A549 (cell line): ENCODE measurements at regions not wholly inside any gene's neighbourhood (a gene's known extent, or its start where the extent isn't known, plus 50 kb on each side); places are given as distances from the start of the nearest gene placed in this dataset.

Source experiments
- ATAC-seq, 2 experiments: fragments of 200-7000 bp in 1 of 2; fragments of >200 bp in 1 of 2; cut with Nextera tagmentation in 1 of 2; cut with Tn5 transposase in 1 of 2; 3 replicates each; pipeline versions ENCODE4 v1.8.0 to v1.9.1; 2018 to 2020; ENCODE audit warnings: mild to moderate bottlenecking in 1 of 2, moderate library complexity in 1 of 2
- CTCF ChIA-PET: fragments of 300-600 bp; sonication (Branson Sonifier 250); formaldehyde crosslinking; extraction: SDS; loops from one replicate; lab custom pipeline; 2021; ENCODE audit warnings: antibody characterized with exemption, inconsistent platforms; lab: Yijun Ruan, JAX
- POLR2A ChIA-PET: fragments of 350-600 bp; formaldehyde crosslinking; extraction: SDS; loops from one replicate; lab custom pipeline; 2021; ENCODE audit warnings: antibody characterized with exemption, inconsistent platforms; lab: Yijun Ruan, JAX
- DNase-seq, 2 experiments: peaks; one replicate each; pipeline versions ENCODE4 v3.0.0 to v3.0.0-alpha.2; 2011 to 2016; ENCODE audit warnings: low read depth in 1 of 2, low spot score in 1 of 2
- FAIRE-seq: peaks from 2 replicates; lab custom pipeline; 2011; peaks lifted over from hg19 to GRCh38; lab: Jason Lieb, UNC
- H3K27ac ChIP-seq, 2 experiments: fragments of >200 bp; sonication (Bioruptor Twin); formaldehyde crosslinking; 3 replicates each; pipeline ENCODE4 v1.5.1; 2016 to 2017
- H3K4me1 ChIP-seq: fragments of >200 bp; sonication (Bioruptor Twin); formaldehyde crosslinking; 3 replicates; pipeline ENCODE4 v1.6.1; 2016
- H3K4me2 ChIP-seq: fragments of >200 bp; sonication (Bioruptor Twin); formaldehyde crosslinking; 3 replicates; pipeline ENCODE4 v1.6.1; 2016
- H3K4me3 ChIP-seq: fragments of >200 bp; sonication (Bioruptor Twin); formaldehyde crosslinking; 3 replicates; pipeline ENCODE4 v1.5.1; 2016
- H3K9me3 ChIP-seq: fragments of >200 bp; sonication (Bioruptor Twin); formaldehyde crosslinking; 3 replicates; pipeline ENCODE4 v1.6.1; 2016
- ATOH8 ChIP-seq: fragments of 250-450 bp; sonication (Bioruptor Pico); IDR thresholded peaks from 2 replicates; pipeline ENCODE4 v1.5.0; 2020; ENCODE audit warnings: low read depth, mild to moderate bottlenecking, moderate library complexity
- BCL3 ChIP-seq: fragments of >200 bp; sonication (Bioruptor Twin); formaldehyde crosslinking; IDR thresholded peaks from 3 replicates; pipeline ENCODE4 v1.6.1; 2016
- BHLHE40 ChIP-seq: IDR thresholded peaks from 2 replicates; pipeline ENCODE4 v1.6.1; 2012; ENCODE audit warnings: low read depth, low read length, inconsistent platforms
- CBX2 ChIP-seq: fragments of 200-600 bp; sonication (generic); IDR thresholded peaks from 2 replicates; pipeline ENCODE4 v1.6.1; 2016; ENCODE audit warnings: low read depth, mild to moderate bottlenecking, borderline replicate concordance
- CHD4 ChIP-seq: fragments of 200-600 bp; sonication (generic); IDR thresholded peaks from 2 replicates; pipeline ENCODE4 v1.6.1; 2016; ENCODE audit warnings: antibody characterized with exemption, mild to moderate bottlenecking, borderline replicate concordance
- EHMT2 ChIP-seq: fragments of 200-600 bp; sonication (generic); IDR thresholded peaks from 2 replicates; pipeline ENCODE4 v1.6.1; 2016; ENCODE audit warnings: antibody characterized with exemption, low read depth, mild to moderate bottlenecking, moderate library complexity
- ELK1 ChIP-seq: fragments of 150-350 bp; IDR thresholded peaks from 2 replicates; pipeline ENCODE4 v1.6.1; 2014; ENCODE audit warnings: low read depth, mild to moderate bottlenecking, low read length
- FOSB ChIP-seq: fragments of 250-450 bp; sonication (Bioruptor Pico); IDR thresholded peaks from 2 replicates; pipeline ENCODE4 v1.5.0; 2020; ENCODE audit warnings: mild to moderate bottlenecking, moderate library complexity
- FOSL2 ChIP-seq, 2 experiments: fragments of 450-650 bp in 1 of 2; fragments of >200 bp in 1 of 2; sonication (Bioruptor Twin) in 1 of 2; formaldehyde crosslinking; IDR thresholded peaks; 2 replicates each; pipeline versions ENCODE4 v1.5.0 to v1.6.1; 2016 to 2020; ENCODE audit warnings: mild to moderate bottlenecking in 1 of 2, moderate library complexity in 1 of 2
- HDAC2 ChIP-seq: fragments of 200-600 bp; sonication (generic); IDR thresholded peaks from 2 replicates; pipeline ENCODE4 v1.6.1; 2016
- HEYL ChIP-seq: fragments of 250-450 bp; sonication (Bioruptor Pico); IDR thresholded peaks from 2 replicates; pipeline ENCODE4 v1.8.0; 2021; ENCODE audit warnings: mild to moderate bottlenecking, moderate library complexity
- HOXB13 ChIP-seq: fragments of 250-450 bp; sonication (Bioruptor Pico); IDR thresholded peaks from 2 replicates; pipeline ENCODE4 v1.5.0; 2020; ENCODE audit warnings: low read depth, mild to moderate bottlenecking, moderate library complexity
- HOXB5 ChIP-seq: fragments of 250-450 bp; sonication (Bioruptor Pico); IDR thresholded peaks from 2 replicates; pipeline ENCODE4 v1.5.0; 2020; ENCODE audit warnings: mild to moderate bottlenecking, moderate library complexity
- MAX ChIP-seq: IDR thresholded peaks from 2 replicates; pipeline ENCODE4 v1.6.1; 2012
- NFE2L2 ChIP-seq: fragments of 150-350 bp; conservative IDR thresholded peaks from 2 replicates; pipeline ENCODE4 v1.6.1; 2014; ENCODE audit warnings: low read length
- NPAS2 ChIP-seq: fragments of 250-450 bp; sonication (Bioruptor Pico); IDR thresholded peaks from 2 replicates; pipeline ENCODE4 v1.8.0; 2022; ENCODE audit warnings: mild to moderate bottlenecking, moderate library complexity, borderline replicate concordance
- RARB ChIP-seq: fragments of 250-450 bp; sonication (Bioruptor Pico); IDR thresholded peaks from 2 replicates; pipeline ENCODE4 v1.8.0; 2021; ENCODE audit warnings: mild to moderate bottlenecking, moderate library complexity
- REST ChIP-seq: fragments of 200-600 bp; sonication (generic); IDR thresholded peaks from 2 replicates; pipeline ENCODE4 v1.6.1; 2016; ENCODE audit warnings: antibody characterized with exemption, mild to moderate bottlenecking, moderate library complexity
- ZC3H11A ChIP-seq: fragments of 450-650 bp; IDR thresholded peaks from 2 replicates; pipeline ENCODE4 v1.6.1; 2014; ENCODE audit warnings: antibody characterized with exemption, mild to moderate bottlenecking
- ZFP36 ChIP-seq: fragments of 450-650 bp; IDR thresholded peaks from 2 replicates; pipeline ENCODE4 v1.6.1; 2014; ENCODE audit warnings: borderline replicate concordance; ENCODE audit not compliant: partially characterized antibody
- WGBS: methylation state at CpG from one replicate; pipeline ENCODE4 v1.1.6; 2017; ENCODE audit errors: missing lambda C conversion rate; 5-methylcytosine and 5-hydroxymethylcytosine counted together

- H3K27ac ChIP-seq = no peak overlapping the region
- DNase-seq = no peak
- FAIRE-seq = no peak
- H3K4me3 ChIP-seq = no peak overlapping the region
- ATAC-seq = no peak
- no peaks in the 10 kb centered on the region for H3K4me1 ChIP-seq
- CTCF ChIA-PET = interaction anchor here (0.9 kb wide), 1 partner anchor 30 kb away, joined by 3 read pairs; no protein-coding TSS in a partner anchor
- no peak overlapping the region for H3K4me2 ChIP-seq
- TF ChIP-seq REST = no peak
- no peak for TF ChIP-seq BCL3
- TF ChIP-seq ATOH8 (CRISPR knock-in tag) = no peak
- TF ChIP-seq HOXB5 (CRISPR knock-in tag) = no peak
- no peak for TF ChIP-seq EHMT2
- no peak for TF ChIP-seq BHLHE40
- TF ChIP-seq FOSL2 (IDR thresholded peaks at IDR 0.05) = no peak
- TF ChIP-seq FOSL2 (CRISPR knock-in tag; IDR thresholded peaks at IDR 0.05) = no peak
- TF ChIP-seq RARB (CRISPR knock-in tag) = no peak
- no peak for TF ChIP-seq NFE2L2
- POLR2A ChIA-PET = no interaction called here
- 25% methylated on average over 5 of the region's 5 CpGs for WGBS
- no peaks in the 10 kb centered on the region for H3K9me3 ChIP-seq
Observed at GRCh38 chr1:58031416-58031815, 515.1 kb downstream of the OMA1 start.

- TF ChIP-seq CHD4 (no peak), HDAC2 (no peak), NPAS2 (CRISPR knock-in tag) (no peak), MAX (no peak), ELK1 (no peak), CBX2 (no peak), FOSB (no peak), ZFP36 (no peak), HOXB13 (CRISPR knock-in tag) (no peak), ZC3H11A (no peak), HEYL (CRISPR knock-in tag) (no peak)
- no peaks in the 10 kb centered on the region for H3K4me1 ChIP-seq
- ChIA-PET POLR2A (no interaction called here), CTCF (interaction anchor here (0.9 kb wide), 1 partner anchor 29 kb away, joined by 3 read pairs; no protein-coding TSS in a partner anchor)
- no peak overlapping the region for H3K27ac ChIP-seq
- no peaks in the 10 kb centered on the region for H3K9me3 ChIP-seq
- WGBS = 14% methylated on average over 3 of the region's 3 CpGs
- H3K4me2 ChIP-seq = no peak overlapping the region
- H3K4me3 ChIP-seq = no peak overlapping the region
- no peak for DNase-seq
- FAIRE-seq = no peak
- no peak for ATAC-seq
Observed at GRCh38 chr1:58030456-58030855, 516.1 kb downstream of the OMA1 start.
